Inflammatory macrophage treated with lipopolysaccharide for 4 hours (primary cell): ENCODE measurements at regions not wholly inside any gene's neighbourhood (a gene's known extent, or its start where the extent isn't known, plus 50 kb on each side); places are given as distances from the start of the nearest gene placed in this dataset.
"Not testable (repeated sequence)": the region's sequence is repeated elsewhere in the genome, so short reads cannot be mapped to it uniquely, and the experiment has no call there.

Experiments used
- DNase-seq: peaks from one replicate; pipeline ENCODE4 v3.0.0-alpha.2; 2020

DNA sequence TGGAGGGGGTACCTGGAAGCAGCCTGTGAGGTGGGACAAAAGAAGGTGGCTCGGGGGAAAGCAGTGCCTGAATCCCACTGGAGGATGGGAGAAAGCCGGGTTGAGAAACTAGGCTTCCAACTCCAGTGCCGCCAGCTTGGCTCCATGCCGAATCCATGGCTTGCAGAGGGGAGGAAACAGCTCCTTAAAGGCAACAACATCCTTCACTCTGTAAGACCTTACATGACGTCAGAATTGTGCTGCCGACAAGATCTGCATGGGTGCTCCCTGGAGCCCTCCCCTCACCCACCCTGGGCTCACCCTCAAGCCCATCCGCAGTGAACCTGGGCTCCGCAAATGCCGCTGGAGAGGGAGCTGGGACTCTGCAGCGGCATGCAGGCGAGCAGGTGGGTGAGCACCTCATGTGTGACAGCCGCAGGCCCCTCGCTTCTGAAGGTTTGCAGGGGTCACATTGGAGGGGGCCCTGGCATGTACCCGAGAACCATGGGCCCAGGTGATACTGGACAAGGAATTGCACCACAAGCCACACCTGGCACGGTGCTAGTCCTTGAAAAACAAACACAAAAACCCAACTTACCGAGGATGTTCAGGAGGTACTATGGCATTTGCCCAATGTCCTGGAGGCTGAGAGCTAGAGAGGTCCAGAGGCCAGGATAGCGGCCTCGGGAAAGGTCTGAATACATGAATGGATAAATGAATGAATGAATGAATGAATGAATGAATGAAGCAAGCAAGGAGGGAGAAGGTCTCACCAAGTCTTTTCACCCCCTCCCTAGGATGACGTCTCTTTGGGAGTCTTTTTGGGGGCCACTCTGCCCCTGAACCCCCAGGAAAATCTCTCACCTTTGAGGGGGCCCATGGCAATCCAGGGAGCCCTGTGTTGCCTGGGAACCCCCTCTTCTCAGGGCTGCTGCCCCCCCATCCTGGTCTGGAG is 238.6 kb upstream of the SHH start:
- DNase-seq = no peak

- DNase-seq = no peak
Observed at GRCh38 chr7:156049366-156049765, 237.1 kb upstream of the SHH start.

DNA sequence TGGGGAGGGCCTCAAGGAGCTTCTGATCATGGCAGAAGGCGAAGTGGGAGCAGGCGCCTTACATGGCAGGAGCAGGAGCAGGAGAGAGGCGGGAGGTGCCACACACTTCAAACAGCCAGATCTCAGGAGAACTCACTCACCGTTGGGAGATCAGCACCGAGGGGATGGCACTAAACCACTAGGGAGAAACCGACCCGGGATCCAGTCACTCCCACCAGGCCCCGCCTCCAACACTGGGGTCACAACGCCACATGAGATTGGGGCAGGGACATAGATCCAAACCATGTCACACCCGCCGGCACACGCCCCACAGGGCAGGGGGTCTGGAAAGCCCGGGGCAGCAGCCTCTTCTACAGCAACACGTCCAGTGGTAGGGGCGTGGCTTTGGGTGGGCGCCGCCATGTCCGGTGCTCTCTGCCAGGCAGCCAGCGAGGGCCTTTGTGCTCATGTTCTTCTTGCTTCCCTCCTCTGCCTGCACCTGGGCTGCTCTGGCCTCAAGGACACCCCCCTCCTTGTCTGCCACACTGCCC is 233.8 kb upstream of the SHH start:
- DNase-seq = no peak

- DNase-seq = no peak
Observed at GRCh38 chr7:156043416-156044178, 231.3 kb upstream of the SHH start.

DNA sequence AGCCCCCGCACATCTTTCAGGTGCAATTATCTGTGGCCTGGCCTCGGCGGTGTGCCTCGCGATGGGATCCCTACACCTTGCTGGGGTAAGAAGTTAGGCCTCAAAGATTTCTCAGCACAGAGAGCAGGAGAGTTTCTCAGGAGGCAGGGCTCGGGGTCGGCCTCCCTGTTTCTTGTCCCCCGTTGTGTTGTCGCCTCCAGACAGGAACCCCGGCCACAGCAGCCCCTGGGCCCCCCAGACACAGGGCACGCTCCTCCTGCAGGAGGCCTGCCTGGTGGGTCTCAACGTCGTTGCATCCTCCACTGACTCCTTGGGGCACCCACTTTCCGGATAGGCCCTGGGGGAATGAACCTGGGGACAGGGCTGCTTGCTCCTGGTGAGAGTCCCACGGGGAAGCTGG is 229.1 kb upstream of the SHH start:
- no peak for DNase-seq

GRCh38 chr7:156039971-156040677 is 227.9 kb upstream of the SHH start:
- DNase-seq = no peak

- DNase-seq = no peak
Observed at GRCh38 chr7:156039194-156039593, 226.9 kb upstream of the SHH start.

DNA sequence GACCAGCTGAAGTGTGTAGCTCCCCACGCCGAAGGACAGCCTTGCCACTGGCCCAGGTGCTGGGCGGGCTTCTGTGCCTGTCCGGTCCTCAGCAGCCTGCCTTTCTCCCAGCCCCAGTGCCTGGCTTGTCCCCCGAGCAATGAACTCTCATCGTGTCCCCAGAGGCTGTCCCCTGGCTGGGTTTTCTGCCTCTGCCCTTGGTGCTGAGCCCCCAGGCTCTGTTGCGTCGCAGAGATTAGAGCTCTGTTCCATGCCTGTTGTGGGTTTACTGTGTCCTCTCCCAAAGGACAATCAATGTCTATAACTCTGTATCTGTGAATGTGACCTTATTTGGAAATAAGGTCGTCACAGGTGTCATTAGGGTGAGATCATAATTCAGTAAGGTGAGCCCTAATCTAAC is 226.1 kb upstream of the SHH start:
- no peak for DNase-seq

- no peak for DNase-seq
Observed at GRCh38 chr7:156036153-156036552, 223.9 kb upstream of the SHH start.

- not testable (repeated sequence) for DNase-seq
Observed at GRCh38 chr7:156035387-156035786, 223.1 kb upstream of the SHH start.

DNA sequence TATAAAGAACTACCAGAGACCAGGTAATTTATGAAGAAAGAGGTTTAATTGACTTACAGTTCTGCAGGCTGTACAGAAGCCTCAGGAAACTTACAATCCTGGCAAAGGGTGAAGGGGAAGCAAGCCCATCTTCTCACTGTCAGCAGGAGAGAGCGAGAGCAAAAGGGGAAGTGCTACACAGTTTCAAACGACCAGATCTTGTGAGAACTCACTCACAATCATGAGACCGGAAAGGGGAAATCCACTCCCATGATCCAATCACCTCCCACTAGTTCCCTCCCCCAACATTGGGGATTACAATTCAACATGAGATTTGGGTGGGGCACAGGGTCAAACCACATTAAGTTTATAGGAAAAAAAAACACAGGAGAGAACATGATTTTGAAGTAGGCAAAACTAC is 222.1 kb upstream of the SHH start:
- peak; percentile 82 for DNase-seq

GRCh38 chr7:156032973-156033372 is 220.7 kb upstream of the SHH start:
- DNase-seq = no peak

DNA sequence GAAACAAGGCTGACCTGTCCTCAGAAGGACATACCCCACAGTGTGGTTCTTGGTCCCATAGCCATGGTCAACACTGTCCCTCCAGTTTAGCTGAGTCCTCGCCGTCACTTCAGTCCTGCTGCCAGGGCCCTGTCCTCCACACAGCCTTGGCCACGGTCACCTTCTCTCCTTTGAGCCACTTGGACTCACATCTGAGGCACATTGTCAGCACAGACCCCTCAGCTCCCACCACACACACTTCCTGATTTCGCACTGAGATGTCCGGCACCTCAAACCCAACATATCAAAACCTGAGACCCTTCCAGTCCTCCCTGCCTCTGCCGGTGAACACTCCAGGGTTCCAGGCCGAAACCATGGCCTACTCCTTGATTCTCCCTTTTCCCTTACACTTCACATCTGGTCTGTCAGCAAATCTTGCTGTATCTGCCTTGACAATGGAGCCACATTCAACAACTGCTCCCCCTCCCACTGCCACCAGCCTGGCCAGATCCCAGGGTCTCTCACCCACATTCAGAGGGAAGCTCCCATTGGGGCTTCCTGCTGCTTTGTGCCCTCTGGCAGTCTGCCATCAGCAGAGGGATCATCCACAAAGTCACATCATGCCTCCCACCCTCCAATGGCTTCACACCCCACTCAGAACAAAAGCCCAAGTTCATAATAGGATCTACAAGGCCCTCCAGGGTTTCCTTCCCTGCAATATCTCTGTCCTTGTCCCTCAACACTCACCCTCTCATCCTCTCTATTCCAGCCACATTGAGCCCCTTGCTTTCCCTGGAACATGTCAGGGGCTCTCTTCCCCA is 219.6 kb upstream of the SHH start:
- DNase-seq = no peak

GRCh38 chr7:156029460-156030007 is 217.3 kb upstream of the SHH start:
- DNase-seq = no peak

- DNase-seq = no peak
Observed at GRCh38 chr7:156028521-156028920, 216.3 kb upstream of the SHH start.

- DNase-seq = no peak
Observed at GRCh38 chr7:156027821-156028220, 215.6 kb upstream of the SHH start.

- DNase-seq = no peak
Observed at GRCh38 chr7:156026603-156027002, 214.3 kb upstream of the SHH start.

- DNase-seq = no peak
Observed at GRCh38 chr7:156026076-156026600, 213.9 kb upstream of the SHH start.

- no peak for DNase-seq
Observed at GRCh38 chr7:156025675-156026074, 213.4 kb upstream of the SHH start.

DNA sequence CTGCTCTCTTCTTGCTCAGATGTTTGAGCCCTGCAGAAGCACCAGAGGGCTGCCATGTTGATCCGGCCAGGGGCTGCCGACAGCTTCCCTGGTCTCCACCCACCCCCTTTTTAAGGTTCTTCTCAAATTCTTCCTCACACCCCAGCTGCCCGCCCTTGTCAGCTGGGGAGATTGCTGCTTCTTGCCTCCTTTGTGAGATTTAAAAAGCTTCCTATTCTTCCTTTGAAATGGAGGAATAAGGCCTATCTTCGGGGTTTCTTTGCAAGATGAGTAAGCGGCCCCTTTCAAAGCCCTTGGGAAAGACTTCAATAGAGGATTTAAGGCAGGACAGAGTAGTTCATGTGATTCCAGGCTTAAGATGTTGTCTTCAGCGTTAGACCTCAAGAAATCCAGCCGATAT is 211.9 kb upstream of the SHH start:
- no peak for DNase-seq
